ENCODE measurements at regions not wholly inside any gene's neighbourhood (a gene's known extent, or its start where the extent isn't known, plus 50 kb on each side); places are given as distances from the start of the nearest gene placed in this dataset.

GRCh38 chr14:94886931-94887330, 117.0 kb upstream of the GSC start:
- TF ChIP-seq, protein P1, sequence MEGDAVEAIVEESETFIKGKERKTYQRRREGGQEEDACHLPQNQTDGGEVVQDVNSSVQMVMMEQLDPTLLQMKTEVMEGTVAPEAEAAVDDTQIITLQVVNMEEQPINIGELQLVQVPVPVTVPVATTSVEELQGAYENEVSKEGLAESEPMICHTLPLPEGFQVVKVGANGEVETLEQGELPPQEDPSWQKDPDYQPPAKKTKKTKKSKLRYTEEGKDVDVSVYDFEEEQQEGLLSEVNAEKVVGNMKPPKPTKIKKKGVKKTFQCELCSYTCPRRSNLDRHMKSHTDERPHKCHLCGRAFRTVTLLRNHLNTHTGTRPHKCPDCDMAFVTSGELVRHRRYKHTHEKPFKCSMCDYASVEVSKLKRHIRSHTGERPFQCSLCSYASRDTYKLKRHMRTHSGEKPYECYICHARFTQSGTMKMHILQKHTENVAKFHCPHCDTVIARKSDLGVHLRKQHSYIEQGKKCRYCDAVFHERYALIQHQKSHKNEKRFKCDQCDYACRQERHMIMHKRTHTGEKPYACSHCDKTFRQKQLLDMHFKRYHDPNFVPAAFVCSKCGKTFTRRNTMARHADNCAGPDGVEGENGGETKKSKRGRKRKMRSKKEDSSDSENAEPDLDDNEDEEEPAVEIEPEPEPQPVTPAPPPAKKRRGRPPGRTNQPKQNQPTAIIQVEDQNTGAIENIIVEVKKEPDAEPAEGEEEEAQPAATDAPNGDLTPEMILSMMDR (IDR thresholded peaks at IDR 0.05 in 4 of 5, conservative IDR thresholded peaks at IDR 0.05 in 1 of 5): no peak
- no peak for TF ChIP-seq POLR2A (IDR thresholded peaks at IDR 0.05)

Measured in gastrocnemius medialis (tissue), 4 donors.